Fibroblast of lung (primary cell): ENCODE measurements at regions not wholly inside any gene's neighbourhood (a gene's known extent, or its start where the extent isn't known, plus 50 kb on each side); places are given as distances from the start of the nearest gene placed in this dataset.

Experiments used
- CTCF ChIP-seq, 2 donors: IDR thresholded peaks in 1 of 2; conservative IDR thresholded peaks in 1 of 2; 1 replicate in 1 of 2; 2 replicates in 1 of 2; pipeline ENCODE4 v1.5.1; 2011 to 2012; ENCODE audit warnings: low read length in 2 of 2, control low read depth in 1 of 2, inconsistent platforms in 1 of 2, low read depth in 1 of 2, mild to moderate bottlenecking in 1 of 2
- EZH2 ChIP-seq: IDR thresholded peaks from 2 replicates; pipeline ENCODE4 v1.5.1; 2012; ENCODE audit warnings: low read length, control low read depth, mild to moderate bottlenecking; ENCODE audit errors: missing control alignments

- TF ChIP-seq CTCF (conservative IDR thresholded peaks at IDR 0.05 in 1 of 2, IDR thresholded peaks at IDR 0.05 in 1 of 2; ENCODE audit: low read depth in 1 of 2, low read length in 2 of 2) (no peak), EZH2 (no peak)
These were observed 205.4 kb upstream of the ADO start for GRCh38 chr10:62599161-62599560.
